Activated T-cell treated with anti-CD3 and anti-CD28 coated beads, Interleukin-2, amount 50 U/mL, for 1 hour (primary cell): ENCODE measurements at regions not wholly inside any gene's neighbourhood (a gene's known extent, or its start where the extent isn't known, plus 50 kb on each side); places are given as distances from the start of the nearest gene placed in this dataset.

Experiments used
- DNase-seq: peaks from one replicate; pipeline ENCODE4 v3.0.0-alpha.2; 2020

GRCh38 chr5:175282611-175283225, 161.3 kb downstream of the DRD1 start:
- no peak for DNase-seq

GRCh38 chr5:175281714-175282113, 162.3 kb downstream of the DRD1 start:
- no peak for DNase-seq

- no peak for DNase-seq
Measured at GRCh38 chr5:175281257-175281656, 162.7 kb downstream of the DRD1 start.

GRCh38 chr5:175279506-175279905, 164.5 kb downstream of the DRD1 start:
- no peak for DNase-seq

GRCh38 chr5:175275748-175276147, 168.2 kb downstream of the DRD1 start:
- no peak for DNase-seq

- no peak for DNase-seq
Measured at GRCh38 chr5:175275097-175275496, 168.9 kb downstream of the DRD1 start.

- no peak for DNase-seq
Measured at GRCh38 chr5:175274171-175274570, 169.8 kb downstream of the DRD1 start.

GRCh38 chr5:175264406-175264805, 179.6 kb downstream of the DRD1 start:
- no peak for DNase-seq

GRCh38 chr5:175263776-175264175, 180.2 kb downstream of the DRD1 start:
- no peak for DNase-seq

- DNase-seq: no peak
Measured at GRCh38 chr5:175261526-175261925, 182.5 kb downstream of the DRD1 start.

- DNase-seq: no peak
Measured at GRCh38 chr5:175261037-175261436, 182.9 kb downstream of the DRD1 start.

GRCh38 chr5:175257847-175258194, 186.2 kb downstream of the DRD1 start:
- no peak for DNase-seq

GRCh38 chr5:175257128-175257846, 186.7 kb downstream of the DRD1 start:
- no peak for DNase-seq

GRCh38 chr5:175254155-175254554, 189.8 kb downstream of the DRD1 start:
- DNase-seq: no peak

- no peak for DNase-seq
Measured at GRCh38 chr5:175253597-175253996, 190.4 kb downstream of the DRD1 start.

GRCh38 chr5:175252234-175252805, 191.7 kb downstream of the DRD1 start:
- no peak for DNase-seq

GRCh38 chr5:175250426-175250825, 193.6 kb downstream of the DRD1 start:
- no peak for DNase-seq

GRCh38 chr5:175248416-175248905, 195.5 kb downstream of the DRD1 start:
- no peak for DNase-seq

GRCh38 chr5:175246889-175247520, 197.0 kb downstream of the DRD1 start:
- DNase-seq: no peak

GRCh38 chr5:175246242-175246888, 197.6 kb downstream of the DRD1 start:
- no peak for DNase-seq

GRCh38 chr5:175243441-175243840, 200.5 kb downstream of the DRD1 start:
- DNase-seq: no peak

- DNase-seq: no peak
Measured at GRCh38 chr5:175242207-175242606, 201.8 kb downstream of the DRD1 start.

GRCh38 chr5:175238326-175238725, 205.7 kb downstream of the DRD1 start:
- no peak for DNase-seq
